Posterior cingulate gyrus (tissue), 11 donors: ENCODE measurements at regions not wholly inside any gene's neighbourhood (a gene's known extent, or its start where the extent isn't known, plus 50 kb on each side); places are given as distances from the start of the nearest gene placed in this dataset.
"Not testable (repeated sequence)": the region's sequence is repeated elsewhere in the genome, so short reads cannot be mapped to it uniquely, and the experiment has no call there.

Experiments
- DNase-seq, 10 donors: peaks; one replicate each; pipeline versions ENCODE4 v3.0.0 to v3.0.0-alpha.2; 2020 to 2021; ENCODE audit warnings: mixed read lengths in 3 of 10
- intact Hi-C: fragments of 100-400 bp; cut with DNase I; formaldehyde crosslinking; loops from one replicate; pipeline ENCODE4 v1.15.1; 2023

- intact Hi-C loops: no loop called here
- DNase-seq: no peak
These were observed 129.5 kb upstream of the BMPER start for GRCh38 chr7:33775790-33776189.

- DNase-seq: no peak
- intact Hi-C loops: no loop called here
These were observed 128.6 kb upstream of the BMPER start for GRCh38 chr7:33776788-33777187.

GRCh38 chr7:33778195-33778594 is 127.1 kb upstream of the BMPER start:
- DNase-seq: no peak
- intact Hi-C loops: no loop called here

- DNase-seq: no peak
- intact Hi-C loops: no loop called here
These were observed 126.1 kb upstream of the BMPER start for GRCh38 chr7:33779216-33779615.

GRCh38 chr7:33781167-33781566 is 124.2 kb upstream of the BMPER start:
- intact Hi-C loops: no loop called here
- no peak for DNase-seq

GRCh38 chr7:33781796-33782195 is 123.5 kb upstream of the BMPER start:
- no peak for DNase-seq
- intact Hi-C loops: no loop called here

GRCh38 chr7:33784000-33784399 is 121.3 kb upstream of the BMPER start:
- DNase-seq: no peak
- intact Hi-C loops: no loop called here

GRCh38 chr7:33788531-33788930 is 116.8 kb upstream of the BMPER start:
- no peak for DNase-seq

GRCh38 chr7:33789871-33790630 is 115.3 kb upstream of the BMPER start:
- intact Hi-C loops: no loop called here

More at GRCh38 chr7:33788531-33788930, 116.8 kb upstream of the BMPER start:
- intact Hi-C loops: no loop called here

GRCh38 chr7:33790746-33791145 is 114.6 kb upstream of the BMPER start:
- no peak for DNase-seq
- intact Hi-C loops: no loop called here

More at GRCh38 chr7:33789871-33790630, 115.3 kb upstream of the BMPER start:
- no peak for DNase-seq

GRCh38 chr7:33792041-33792440 is 113.3 kb upstream of the BMPER start:
- intact Hi-C loops: no loop called here
- no peak for DNase-seq

GRCh38 chr7:33792547-33793105 is 112.7 kb upstream of the BMPER start:
- DNase-seq: no peak
- intact Hi-C loops: no loop called here

- intact Hi-C loops: no loop called here
- no peak for DNase-seq
These were observed 111.7 kb upstream of the BMPER start for GRCh38 chr7:33793616-33794015.

GRCh38 chr7:33794419-33794818 is 110.9 kb upstream of the BMPER start:
- no peak for DNase-seq
- intact Hi-C loops: no loop called here

- no peak for DNase-seq
- intact Hi-C loops: no loop called here
These were observed 110.4 kb upstream of the BMPER start for GRCh38 chr7:33794959-33795358.

- DNase-seq: no peak
- intact Hi-C loops: no loop called here
These were observed 108.8 kb upstream of the BMPER start for GRCh38 chr7:33796538-33796937.

- DNase-seq, intact Hi-C loops: not testable (repeated sequence)
These were observed 107.8 kb upstream of the BMPER start for GRCh38 chr7:33797512-33797911.

- intact Hi-C loops: no loop called here
- no peak for DNase-seq
These were observed 106.5 kb upstream of the BMPER start for GRCh38 chr7:33798686-33799325.

- intact Hi-C loops: no loop called here
- no peak for DNase-seq
These were observed 105.6 kb upstream of the BMPER start for GRCh38 chr7:33799766-33800165.

GRCh38 chr7:33802600-33802999 is 102.7 kb upstream of the BMPER start:
- intact Hi-C loops: no loop called here
- DNase-seq: no peak

GRCh38 chr7:33804140-33804660 is 101.1 kb upstream of the BMPER start:
- intact Hi-C loops: no loop called here
- no peak for DNase-seq
